Smooth muscle cell (in vitro differentiated cells): ENCODE measurements at regions not wholly inside any gene's neighbourhood (a gene's known extent, or its start where the extent isn't known, plus 50 kb on each side); places are given as distances from the start of the nearest gene placed in this dataset.
A peak's percentile ranks its signal among the peaks of the same experiment; 100 is the strongest.

Experiments used
- DNase-seq: peaks from one replicate; lab custom pipeline; 2025; ENCODE audit not compliant: unreplicated experiment; lab: John Stamatoyannopoulos, UW
- H2AFZ ChIP-seq: fragments of 200-600 bp; sonication (generic); 2 replicates; pipeline ENCODE4 v1.6.0; 2016; ENCODE audit warnings: antibody characterized with exemption, low read depth, mild to moderate bottlenecking
- H3F3A ChIP-seq: fragments of 200-600 bp; sonication (generic); 2 replicates; pipeline ENCODE4 v1.6.0; 2017; ENCODE audit warnings: antibody characterized with exemption, low read depth
- H3K27ac ChIP-seq: fragments of 200-600 bp; sonication (generic); 2 replicates; pipeline ENCODE4 v1.5.1; 2016; ENCODE audit warnings: low read depth, mild to moderate bottlenecking
- H3K27me3 ChIP-seq: fragments of 200-600 bp; sonication (generic); 2 replicates; pipeline ENCODE4 v1.6.1; 2016; ENCODE audit warnings: low read depth, mild to moderate bottlenecking
- H3K36me3 ChIP-seq: fragments of 200-600 bp; sonication (generic); 2 replicates; pipeline ENCODE4 v1.5.1; 2016; ENCODE audit warnings: low read depth
- H3K4me1 ChIP-seq: fragments of 200-600 bp; sonication (generic); 2 replicates; pipeline ENCODE4 v1.5.1; 2016; ENCODE audit warnings: low read depth
- H3K4me2 ChIP-seq: fragments of 200-600 bp; sonication (generic); 2 replicates; pipeline ENCODE4 v1.6.0; 2016; ENCODE audit warnings: mild to moderate bottlenecking
- H3K4me3 ChIP-seq: fragments of 200-600 bp; sonication (generic); 2 replicates; pipeline ENCODE4 v1.5.1; 2016; ENCODE audit warnings: mild to moderate bottlenecking
- H3K79me2 ChIP-seq: fragments of 200-600 bp; sonication (generic); 2 replicates; pipeline ENCODE4 v1.6.0; 2016; ENCODE audit warnings: low read depth, mild to moderate bottlenecking
- H3K9ac ChIP-seq: fragments of 200-600 bp; sonication (generic); 2 replicates; pipeline ENCODE4 v1.6.0; 2016; ENCODE audit warnings: low read depth
- H3K9me3 ChIP-seq: fragments of 200-600 bp; sonication (generic); replicated peaks from 2 replicates; pipeline ENCODE4 v1.5.1; 2016; ENCODE audit warnings: low read depth
- H4K20me1 ChIP-seq: fragments of 200-600 bp; sonication (generic); 2 replicates; pipeline ENCODE4 v1.6.0; 2016; ENCODE audit warnings: low read depth
- CTCF ChIP-seq: fragments of 200-600 bp; sonication (generic); IDR thresholded peaks from 2 replicates; pipeline ENCODE4 v1.5.1; 2017; ENCODE audit warnings: borderline replicate concordance, mild to moderate bottlenecking, antibody characterized with exemption; ENCODE audit not compliant: insufficient read depth, poor library complexity, severe bottlenecking
- WGBS: methylation state at CpG from one replicate; pipeline ENCODE4 v1.1.7; 2016; ENCODE audit warnings: low lambda C conversion rate; 5-methylcytosine and 5-hydroxymethylcytosine counted together

- H3K4me2 ChIP-seq: peak overlapping the region; percentile 10
- TF ChIP-seq CTCF: no peak
Observed at GRCh38 chr3:81279481-81280379, 481.7 kb downstream of the GBE1 start.

GRCh38 chr3:81277853-81278252 is 483.6 kb downstream of the GBE1 start:
- Histone ChIP-seq H3K9me3 (no peaks in the 10 kb centered on the region), H3K79me2 (no peaks in the 10 kb centered on the region), H3K9ac (no peak overlapping the region), H3K27ac (no peak overlapping the region), H3F3A (no peaks in the 10 kb centered on the region), H4K20me1 (no peaks in the 10 kb centered on the region), H3K4me1 (no peaks in the 10 kb centered on the region), H3K4me3 (no peak overlapping the region), H3K36me3 (no peaks in the 10 kb centered on the region), H3K4me2 (no peak overlapping the region), H2AFZ (no peak overlapping the region), H3K27me3 (no peaks in the 10 kb centered on the region)
- DNase-seq: no peak
- no peak for TF ChIP-seq CTCF

More at GRCh38 chr3:81279481-81280379, 481.7 kb downstream of the GBE1 start:
- H3K36me3 ChIP-seq: no peaks in the 10 kb centered on the region
- H3K9me3 ChIP-seq: no peaks in the 10 kb centered on the region
- H3K4me1 ChIP-seq: no peaks in the 10 kb centered on the region
- no peaks in the 10 kb centered on the region for H3K79me2 ChIP-seq
- H3K27ac ChIP-seq: no peak overlapping the region
- no peaks in the 10 kb centered on the region for H3K27me3 ChIP-seq
- H3F3A ChIP-seq: no peaks in the 10 kb centered on the region
- no peak overlapping the region for H2AFZ ChIP-seq
- 68% methylated on average over 4 of the region's 4 CpGs for WGBS
- no peak overlapping the region for H3K9ac ChIP-seq
- no peak overlapping the region for H3K4me3 ChIP-seq
- no peaks in the 10 kb centered on the region for H4K20me1 ChIP-seq
- no peak for DNase-seq

- Histone ChIP-seq H3K9ac (no peak overlapping the region), H4K20me1 (no peaks in the 10 kb centered on the region), H3K4me3 (no peak overlapping the region), H3K4me2 (no peak overlapping the region), H2AFZ (no peak overlapping the region), H3K79me2 (no peaks in the 10 kb centered on the region), H3K36me3 (no peaks in the 10 kb centered on the region), H3K9me3 (no peaks in the 10 kb centered on the region), H3K4me1 (no peaks in the 10 kb centered on the region), H3K27me3 (no peaks in the 10 kb centered on the region), H3K27ac (no peak overlapping the region), H3F3A (no peaks in the 10 kb centered on the region)
- WGBS: 91% methylated on average over 2 of the region's 2 CpGs
- no peak for DNase-seq
- TF ChIP-seq CTCF: no peak
Observed at GRCh38 chr3:81274671-81275070, 486.8 kb downstream of the GBE1 start.
